ENCODE measurements at regions not wholly inside any gene's neighbourhood (a gene's known extent, or its start where the extent isn't known, plus 50 kb on each side); places are given as distances from the start of the nearest gene placed in this dataset.

GRCh38 chr5:119751734-119752094 lies 122.4 kb downstream of the FAM170A start:
- no peak for TF ChIP-seq GATA2 (IDR thresholded peaks at IDR 0.05; ENCODE audit: low read depth, low read length)
- TF ChIP-seq GATA3 (IDR thresholded peaks at IDR 0.05; ENCODE audit: low read depth, low read length) = no peak
